ENCODE measurements at regions not wholly inside any gene's neighbourhood (a gene's known extent, or its start where the extent isn't known, plus 50 kb on each side); places are given as distances from the start of the nearest gene placed in this dataset.

- TF ChIP-seq REST (IDR thresholded peaks at IDR 0.05; ENCODE audit: low read depth) = no peak
- TF ChIP-seq CREB1 (IDR thresholded peaks at IDR 0.05; ENCODE audit: low read depth) = no peak
- no peak for TF ChIP-seq EP300 (IDR thresholded peaks at IDR 0.05; ENCODE audit: borderline replicate concordance)
- no peak for TF ChIP-seq MAX (IDR thresholded peaks at IDR 0.05)
- TF ChIP-seq RAD21 (IDR thresholded peaks at IDR 0.05; ENCODE audit: low read depth) = no peak
- TF ChIP-seq FOXM1 (IDR thresholded peaks at IDR 0.05; ENCODE audit: borderline replicate concordance, low read depth) = no peak
- TF ChIP-seq, protein P1, sequence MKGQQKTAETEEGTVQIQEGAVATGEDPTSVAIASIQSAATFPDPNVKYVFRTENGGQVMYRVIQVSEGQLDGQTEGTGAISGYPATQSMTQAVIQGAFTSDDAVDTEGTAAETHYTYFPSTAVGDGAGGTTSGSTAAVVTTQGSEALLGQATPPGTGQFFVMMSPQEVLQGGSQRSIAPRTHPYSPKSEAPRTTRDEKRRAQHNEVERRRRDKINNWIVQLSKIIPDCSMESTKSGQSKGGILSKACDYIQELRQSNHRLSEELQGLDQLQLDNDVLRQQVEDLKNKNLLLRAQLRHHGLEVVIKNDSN (IDR thresholded peaks at IDR 0.05) = no peak
- no peak for TF ChIP-seq NFIC (IDR thresholded peaks at IDR 0.05)
- no peak for TF ChIP-seq TAF1 (IDR thresholded peaks at IDR 0.05; ENCODE audit: low read depth)
- no peak for TF ChIP-seq CEBPB (IDR thresholded peaks at IDR 0.05)
Observed at GRCh38 chr18:70966419-70966818, 677.6 kb downstream of the SOCS6 start.

All from Ishikawa (cell line).